ENCODE measurements at regions not wholly inside any gene's neighbourhood (a gene's known extent, or its start where the extent isn't known, plus 50 kb on each side); places are given as distances from the start of the nearest gene placed in this dataset.
A peak's percentile ranks its signal among the peaks of the same experiment; 100 is the strongest.
"Not testable (repeated sequence)": the region's sequence is repeated elsewhere in the genome, so short reads cannot be mapped to it uniquely, and the experiment has no call there.

DNA sequence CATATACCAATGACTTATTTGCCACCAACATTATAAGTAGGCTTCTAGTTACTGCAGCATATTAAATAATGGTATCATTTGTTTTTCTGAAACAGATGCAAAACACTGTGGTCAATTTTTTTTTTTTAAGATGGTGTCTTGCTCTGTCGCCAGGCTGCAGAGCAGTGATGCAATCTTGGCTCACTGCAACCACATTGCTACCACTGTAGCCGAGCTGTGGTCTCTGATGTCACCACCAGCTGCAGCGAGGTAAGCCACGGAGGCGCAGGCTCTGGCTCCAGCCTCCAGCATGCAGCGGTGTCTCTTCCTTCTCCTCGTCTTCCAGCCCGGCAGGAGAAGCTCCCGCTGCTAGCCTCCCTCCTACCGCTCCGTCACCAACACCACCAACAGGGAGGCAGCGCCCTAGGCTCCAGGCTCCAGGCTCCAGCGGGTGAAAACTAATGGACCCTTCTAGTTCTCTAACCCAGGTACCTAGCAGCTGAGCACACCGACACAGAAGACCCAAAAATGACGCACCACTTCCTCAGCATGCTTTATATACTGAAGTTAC is 840.8 kb downstream of the SPATA31A1 start:
- H3K36me3 ChIP-seq (ENCODE audit: control insufficient read depth in 2 of 2, extremely low read depth in 1 of 2, insufficient read depth in 1 of 2, low read length in 1 of 2); H3K9me3 ChIP-seq; CTCF ChIA-PET; H3K9me3 Mint-ChIP-seq; H3K27me3 Mint-ChIP-seq; POLR2A ChIA-PET; H3K27me3 ChIP-seq (replicated peaks in 1 of 2; ENCODE audit: control insufficient read depth in 2 of 2, extremely low read depth in 1 of 2, insufficient read depth in 2 of 2, low read length in 1 of 2); H3K36me3 Mint-ChIP-seq; H3K4me1 ChIP-seq (ENCODE audit: control insufficient read depth in 1 of 2, extremely low read depth in 1 of 2, insufficient read depth in 2 of 2, low read length in 2 of 2); H3K4me3 Mint-ChIP-seq; ATAC-seq (replicated peaks in 1 of 4); H3K27ac ChIP-seq (ENCODE audit: low read length); H3K4me3 ChIP-seq (ENCODE audit: control insufficient read depth in 1 of 2, extremely low read depth in 1 of 2, low read length in 1 of 2); H3K27ac Mint-ChIP-seq; H3K4me1 Mint-ChIP-seq: not testable (repeated sequence)
- peak in 1 of 35 experiments; percentile 24 for DNase-seq
- no CpG with 5 or more reads among the region's 15 CpGs for WGBS (ENCODE audit: insufficient coverage)

- H3K27me3 ChIP-seq (replicated peaks in 1 of 2; ENCODE audit: control insufficient read depth in 2 of 2, extremely low read depth in 1 of 2, insufficient read depth in 2 of 2, low read length in 1 of 2); POLR2A ChIA-PET; ATAC-seq (replicated peaks in 1 of 4); H3K27me3 Mint-ChIP-seq; H3K36me3 ChIP-seq (ENCODE audit: control insufficient read depth in 2 of 2, extremely low read depth in 1 of 2, insufficient read depth in 1 of 2, low read length in 1 of 2); CTCF ChIA-PET; H3K27ac Mint-ChIP-seq; H3K9me3 ChIP-seq; H3K4me3 ChIP-seq (ENCODE audit: control insufficient read depth in 1 of 2, extremely low read depth in 1 of 2, low read length in 1 of 2); H3K4me1 ChIP-seq (ENCODE audit: control insufficient read depth in 1 of 2, extremely low read depth in 1 of 2, insufficient read depth in 2 of 2, low read length in 2 of 2); H3K4me3 Mint-ChIP-seq; H3K4me1 Mint-ChIP-seq; H3K27ac ChIP-seq (ENCODE audit: low read length); H3K36me3 Mint-ChIP-seq; DNase-seq; H3K9me3 Mint-ChIP-seq: not testable (repeated sequence)
- WGBS (ENCODE audit: insufficient coverage), result no CpG with 5 or more reads among the region's 18 CpGs
These were observed 841.3 kb downstream of the SPATA31A1 start for GRCh38 chr9:40196803-40197202.

DNA sequence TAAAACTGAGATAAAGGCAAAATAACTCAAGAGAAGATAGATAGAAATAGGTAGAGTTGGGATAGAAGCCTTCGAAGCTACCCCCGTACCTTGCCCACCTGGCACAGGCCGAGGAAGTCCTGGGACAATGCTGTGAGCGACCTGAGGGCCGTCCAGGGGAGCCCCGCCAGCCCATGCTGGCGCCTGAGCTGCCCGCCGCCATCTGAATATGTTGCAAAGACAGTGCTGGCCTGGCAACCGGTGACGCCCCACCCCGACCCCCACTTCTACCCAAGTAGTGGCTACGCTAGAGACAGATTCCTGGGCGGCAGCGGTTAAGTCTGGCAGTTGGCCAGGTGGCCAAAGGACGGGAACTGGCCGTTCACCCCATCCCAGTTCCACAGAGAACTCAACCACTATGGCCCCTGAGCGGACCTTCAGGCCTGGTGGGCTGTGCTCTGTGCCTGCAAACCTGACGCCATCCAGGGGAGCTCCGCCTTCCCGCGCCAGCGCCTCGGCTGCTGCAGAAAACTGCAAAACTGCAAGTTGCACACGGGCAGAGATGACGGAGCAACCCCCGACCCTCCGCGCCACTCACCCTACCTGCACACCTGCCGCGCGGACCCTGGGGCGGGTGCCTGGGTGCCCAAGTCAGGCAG is 866.2 kb downstream of the SPATA31A1 start:
- ATAC-seq (replicated peaks in 1 of 4); H3K4me1 Mint-ChIP-seq; CTCF ChIA-PET; H3K27me3 ChIP-seq (replicated peaks in 1 of 2; ENCODE audit: control insufficient read depth in 2 of 2, extremely low read depth in 1 of 2, insufficient read depth in 2 of 2, low read length in 1 of 2); H3K4me3 ChIP-seq (ENCODE audit: control insufficient read depth in 1 of 2, extremely low read depth in 1 of 2, low read length in 1 of 2); H3K27me3 Mint-ChIP-seq; DNase-seq; H3K27ac ChIP-seq (ENCODE audit: low read length); H3K36me3 ChIP-seq (ENCODE audit: control insufficient read depth in 2 of 2, extremely low read depth in 1 of 2, insufficient read depth in 1 of 2, low read length in 1 of 2); H3K36me3 Mint-ChIP-seq; H3K9me3 ChIP-seq; POLR2A ChIA-PET; H3K4me3 Mint-ChIP-seq; H3K4me1 ChIP-seq (ENCODE audit: control insufficient read depth in 1 of 2, extremely low read depth in 1 of 2, insufficient read depth in 2 of 2, low read length in 2 of 2); H3K9me3 Mint-ChIP-seq; H3K27ac Mint-ChIP-seq: not testable (repeated sequence)
- WGBS (ENCODE audit: insufficient coverage), result no CpG with 5 or more reads among the region's 33 CpGs

- CTCF ChIA-PET; H3K4me1 Mint-ChIP-seq; POLR2A ChIA-PET; H3K36me3 ChIP-seq (ENCODE audit: control insufficient read depth in 2 of 2, extremely low read depth in 1 of 2, insufficient read depth in 1 of 2, low read length in 1 of 2); H3K9me3 ChIP-seq; H3K27ac ChIP-seq (ENCODE audit: low read length); H3K27me3 Mint-ChIP-seq; H3K4me3 ChIP-seq (ENCODE audit: control insufficient read depth in 1 of 2, extremely low read depth in 1 of 2, low read length in 1 of 2); H3K9me3 Mint-ChIP-seq; H3K4me1 ChIP-seq (ENCODE audit: control insufficient read depth in 1 of 2, extremely low read depth in 1 of 2, insufficient read depth in 2 of 2, low read length in 2 of 2); H3K4me3 Mint-ChIP-seq; H3K36me3 Mint-ChIP-seq; H3K27ac Mint-ChIP-seq; H3K27me3 ChIP-seq (replicated peaks in 1 of 2; ENCODE audit: control insufficient read depth in 2 of 2, extremely low read depth in 1 of 2, insufficient read depth in 2 of 2, low read length in 1 of 2): not testable (repeated sequence)
- no CpG with 5 or more reads among the region's 43 CpGs for WGBS (ENCODE audit: insufficient coverage)
- peak in 1 of 35 experiments; percentile 1 for DNase-seq
- ATAC-seq (replicated peaks in 1 of 4), result peak in 1 of 4 experiments; percentile 41
These were observed 867.2 kb downstream of the SPATA31A1 start for GRCh38 chr9:40222617-40223200.

- H3K27ac ChIP-seq (ENCODE audit: low read length); H3K27ac Mint-ChIP-seq; POLR2A ChIA-PET; H3K36me3 ChIP-seq (ENCODE audit: control insufficient read depth in 2 of 2, extremely low read depth in 1 of 2, insufficient read depth in 1 of 2, low read length in 1 of 2); H3K9me3 Mint-ChIP-seq; H3K4me1 Mint-ChIP-seq; H3K4me3 Mint-ChIP-seq; CTCF ChIA-PET; H3K9me3 ChIP-seq; H3K27me3 ChIP-seq (replicated peaks in 1 of 2; ENCODE audit: control insufficient read depth in 2 of 2, extremely low read depth in 1 of 2, insufficient read depth in 2 of 2, low read length in 1 of 2); DNase-seq; H3K4me3 ChIP-seq (ENCODE audit: control insufficient read depth in 1 of 2, extremely low read depth in 1 of 2, low read length in 1 of 2); H3K36me3 Mint-ChIP-seq; H3K4me1 ChIP-seq (ENCODE audit: control insufficient read depth in 1 of 2, extremely low read depth in 1 of 2, insufficient read depth in 2 of 2, low read length in 2 of 2); ATAC-seq (replicated peaks in 1 of 4); H3K27me3 Mint-ChIP-seq: not testable (repeated sequence)
- no CpG with 5 or more reads among the region's 33 CpGs for WGBS (ENCODE audit: insufficient coverage)
These were observed 867.9 kb downstream of the SPATA31A1 start for GRCh38 chr9:40223353-40223752.

Measured in T-cell (primary cell).